NCI-H524 treated with DMSO at 0.1 percent for 48 hours (cell line): ENCODE measurements at regions not wholly inside any gene's neighbourhood (a gene's known extent, or its start where the extent isn't known, plus 50 kb on each side); places are given as distances from the start of the nearest gene placed in this dataset.
"Not testable (repeated sequence)": the region's sequence is repeated elsewhere in the genome, so short reads cannot be mapped to it uniquely, and the experiment has no call there.

Source experiments
- DNase-seq: peaks from one replicate; lab custom pipeline; 2025; lab: John Stamatoyannopoulos, UW

DNA sequence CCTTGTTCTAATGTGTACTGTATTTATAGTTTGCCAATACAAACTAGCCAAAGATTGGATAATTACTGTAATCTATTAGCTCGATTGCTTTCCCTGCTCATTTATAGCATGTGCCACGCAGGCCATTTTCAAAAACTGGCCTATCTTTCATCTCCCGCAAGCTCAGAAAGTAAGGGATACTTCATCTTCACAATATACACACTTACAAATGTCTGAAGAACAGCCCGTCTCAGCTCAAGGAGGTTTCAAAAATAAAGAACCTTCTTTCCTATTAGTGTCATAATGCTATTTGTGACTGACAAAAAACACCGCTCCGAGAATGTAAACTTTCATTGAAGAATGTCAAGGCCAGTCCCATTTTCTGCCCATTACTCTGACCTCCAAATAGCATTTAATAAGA, 306.4 kb upstream of the ZNF507 start:
- no peak for DNase-seq

DNA sequence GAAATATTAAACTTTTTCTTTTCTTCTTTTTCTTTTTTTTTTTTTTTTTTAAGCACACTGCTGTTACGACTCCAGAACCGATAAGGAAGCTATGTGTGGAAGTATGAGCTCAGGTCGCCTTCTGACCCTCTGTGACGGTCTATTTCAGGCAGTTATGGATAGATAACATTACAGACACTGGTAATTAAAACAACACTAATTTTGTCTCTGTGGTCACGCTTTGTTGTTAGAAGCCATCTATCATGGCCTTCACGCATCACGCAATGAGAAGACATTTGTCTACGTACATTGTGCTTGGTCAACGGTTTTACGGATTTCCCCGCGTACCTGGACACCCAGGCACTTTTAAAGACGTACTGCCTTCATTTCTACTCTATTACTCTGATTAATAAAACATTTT, 306.0 kb upstream of the ZNF507 start:
- DNase-seq: no peak

DNA sequence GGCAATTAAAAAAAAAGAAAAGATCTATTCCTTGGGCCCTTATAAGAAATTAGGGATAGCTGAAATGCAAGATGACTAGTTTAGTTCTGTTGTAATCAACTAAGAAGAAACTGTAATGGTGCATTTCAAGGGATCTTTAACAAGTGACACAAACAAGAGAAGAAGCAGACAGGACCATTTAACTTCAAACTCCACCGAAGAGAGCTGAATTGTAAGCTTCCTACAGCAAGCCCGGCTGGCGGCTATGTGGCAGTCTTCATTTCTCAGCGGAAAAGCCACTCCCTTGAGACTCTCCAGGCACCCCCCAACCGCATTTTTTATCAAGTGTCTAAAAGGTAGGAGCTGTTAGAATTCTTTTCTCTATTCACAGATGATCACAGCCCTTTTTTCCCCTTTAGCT, 305.2 kb upstream of the ZNF507 start:
- no peak for DNase-seq

DNA sequence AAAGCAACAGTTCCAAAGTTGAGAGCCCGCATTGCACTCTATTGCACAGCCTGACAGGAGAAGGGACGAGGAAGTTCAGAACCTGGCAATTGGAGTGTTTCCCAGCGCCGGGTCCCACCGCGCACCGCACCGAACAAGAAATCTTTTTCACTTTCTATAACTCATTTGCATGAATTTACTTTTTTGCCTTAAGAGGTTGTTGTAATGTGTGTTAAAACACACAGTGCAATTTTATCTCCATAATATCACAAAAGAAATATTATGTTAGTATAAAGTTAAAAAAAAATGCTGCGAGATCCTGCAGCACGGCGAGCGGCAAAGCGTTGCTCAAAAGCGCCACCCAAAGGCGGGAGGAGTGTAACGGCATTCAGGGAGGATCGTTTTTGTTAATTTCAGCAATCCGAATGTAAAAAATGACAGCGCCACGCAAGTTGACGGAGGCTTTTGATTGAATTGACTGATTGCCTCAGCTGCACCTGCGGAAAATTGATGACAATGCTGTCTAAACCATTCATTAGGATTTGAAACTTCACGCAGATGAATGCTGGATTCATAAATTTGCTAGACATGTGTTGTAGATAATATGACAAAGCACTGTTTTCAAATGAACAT, 303.6 kb upstream of the ZNF507 start:
- DNase-seq: no peak

DNA sequence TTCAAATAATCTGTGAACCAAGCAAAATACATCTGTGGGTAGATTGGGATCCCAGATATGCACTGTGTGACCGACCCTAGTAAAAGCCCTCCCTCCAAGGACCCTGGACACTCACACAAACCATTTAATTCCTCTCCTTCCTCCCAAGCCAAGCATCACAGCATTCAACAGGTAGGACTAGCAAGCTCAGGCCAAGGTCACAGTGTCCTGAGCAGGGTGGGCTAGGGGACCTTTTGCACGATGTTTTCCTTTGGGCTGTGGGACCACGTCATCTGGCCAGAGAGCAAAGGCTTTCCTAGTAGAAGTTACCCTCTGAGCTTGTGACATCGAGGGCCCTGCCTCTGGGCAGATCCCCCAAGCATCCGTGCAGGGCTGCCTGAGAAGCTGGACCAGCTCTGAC, 297.6 kb upstream of the ZNF507 start:
- no peak for DNase-seq

DNA sequence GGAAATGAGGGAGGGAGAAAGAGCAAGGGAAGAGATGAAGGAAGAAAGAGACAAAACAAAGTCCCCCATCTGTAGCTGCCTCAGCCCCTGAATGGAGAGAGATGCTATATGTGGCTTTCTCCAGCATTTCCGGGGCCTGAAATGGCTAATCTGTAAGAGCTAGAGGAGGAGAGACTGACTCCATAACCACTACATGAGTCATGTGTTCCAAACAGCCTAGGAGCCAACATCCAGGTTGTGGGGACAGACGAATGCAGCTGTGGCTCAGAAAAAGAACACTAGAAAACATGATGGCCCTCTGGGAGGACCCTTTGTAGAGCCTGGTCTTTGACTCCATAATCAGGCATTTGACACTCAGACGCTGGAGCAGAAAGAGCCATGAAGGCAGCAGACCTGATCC, 292.0 kb upstream of the ZNF507 start:
- no peak for DNase-seq

DNA sequence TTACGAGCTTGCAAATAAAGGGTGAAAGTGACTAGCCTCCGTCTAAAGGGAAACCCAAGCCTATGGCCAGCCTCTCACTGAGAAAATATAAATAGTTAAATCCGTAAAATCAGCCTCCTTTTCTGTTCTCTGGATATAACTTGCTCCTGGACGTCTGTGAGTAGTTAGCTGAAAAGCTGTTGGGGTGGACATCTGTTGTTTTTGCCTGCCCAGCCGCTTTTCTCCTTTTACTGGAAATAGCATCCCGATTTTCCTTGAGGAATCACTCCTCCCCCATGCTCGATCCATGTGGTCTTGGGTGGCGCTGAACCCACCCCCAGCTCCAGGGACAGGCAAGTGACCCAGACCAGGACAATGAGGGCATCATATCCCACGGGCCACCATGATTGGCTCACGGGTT, 291.5 kb upstream of the ZNF507 start:
- no peak for DNase-seq

DNA sequence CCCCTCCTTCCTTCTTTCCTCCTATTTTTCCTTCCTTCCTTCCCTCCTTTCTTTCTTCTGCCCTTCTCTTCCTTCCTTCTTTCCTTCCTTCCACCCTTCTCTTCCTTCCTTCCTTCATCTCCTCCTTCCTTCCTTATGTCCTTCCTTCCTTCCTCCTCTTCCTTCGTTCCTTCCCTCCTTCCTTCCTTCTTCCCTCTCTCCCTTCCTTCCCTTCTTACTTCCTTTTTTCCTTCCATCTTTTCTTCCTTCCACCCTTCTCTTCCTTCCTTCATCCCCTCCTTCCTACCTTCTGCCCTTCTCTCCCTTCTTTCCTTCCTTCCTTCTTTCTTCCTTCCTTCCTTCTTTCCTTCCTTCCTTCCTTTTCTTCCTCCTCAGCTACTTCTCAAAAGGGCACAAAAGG, 287.3 kb upstream of the ZNF507 start:
- no peak for DNase-seq

DNA sequence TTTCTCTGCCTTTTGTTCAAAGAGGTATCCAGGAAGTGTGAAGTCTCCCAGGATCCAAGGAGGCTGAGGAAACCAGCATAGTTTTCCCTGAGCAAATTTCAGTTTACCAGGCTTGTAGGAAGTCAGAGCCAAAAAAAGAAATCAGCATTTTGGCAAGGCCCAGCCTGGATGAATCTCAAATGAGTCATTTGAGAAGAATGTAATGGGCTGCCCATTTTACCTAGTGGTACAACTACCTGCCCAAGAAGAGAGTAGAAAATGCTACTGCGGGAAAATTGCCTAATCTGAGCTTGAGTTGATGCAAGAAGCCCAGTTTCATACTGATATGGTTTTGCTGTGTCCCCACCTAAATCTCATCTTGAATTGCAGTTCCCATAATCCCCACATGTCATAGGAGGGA, 284.1 kb upstream of the ZNF507 start:
- no peak for DNase-seq

DNA sequence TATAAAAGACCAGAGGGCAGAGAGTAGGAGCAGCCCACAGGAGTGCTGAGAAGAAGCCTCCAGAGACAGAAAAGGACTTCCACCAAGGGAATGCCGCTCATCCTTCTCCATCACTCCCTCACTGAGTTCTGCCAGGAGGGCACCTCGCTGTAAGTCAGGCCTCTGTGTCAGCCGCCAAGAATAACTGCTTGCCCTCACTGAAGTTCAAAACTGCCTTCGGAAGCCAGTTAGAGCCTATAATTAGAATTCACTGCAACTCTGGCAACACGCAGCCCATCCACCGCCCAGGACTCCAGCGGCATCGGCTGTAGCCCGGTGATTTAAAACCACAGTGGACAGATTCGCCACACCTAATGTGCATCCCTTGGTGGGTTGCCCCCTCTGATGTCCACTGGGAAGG, 281.8 kb upstream of the ZNF507 start:
- DNase-seq: no peak

DNA sequence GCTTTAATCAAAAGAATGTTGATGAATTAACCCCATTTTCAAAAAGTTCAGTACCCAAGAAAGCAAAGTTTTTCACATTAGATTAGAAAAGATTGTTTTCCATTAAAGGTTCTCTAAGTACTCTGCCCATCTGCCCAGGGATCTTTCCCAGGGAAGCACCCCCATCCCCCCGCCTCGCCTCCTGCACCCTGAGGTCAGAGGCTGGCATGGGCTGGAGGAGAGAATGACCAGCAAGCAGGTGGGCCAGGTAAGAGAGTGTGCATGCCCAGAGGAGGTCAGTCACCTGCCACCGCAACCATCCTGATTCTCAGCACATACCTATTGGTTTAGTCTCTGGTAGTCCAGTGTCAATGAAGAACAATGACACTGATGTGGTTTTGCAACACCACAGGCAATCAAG, 279.4 kb upstream of the ZNF507 start:
- no peak for DNase-seq

DNA sequence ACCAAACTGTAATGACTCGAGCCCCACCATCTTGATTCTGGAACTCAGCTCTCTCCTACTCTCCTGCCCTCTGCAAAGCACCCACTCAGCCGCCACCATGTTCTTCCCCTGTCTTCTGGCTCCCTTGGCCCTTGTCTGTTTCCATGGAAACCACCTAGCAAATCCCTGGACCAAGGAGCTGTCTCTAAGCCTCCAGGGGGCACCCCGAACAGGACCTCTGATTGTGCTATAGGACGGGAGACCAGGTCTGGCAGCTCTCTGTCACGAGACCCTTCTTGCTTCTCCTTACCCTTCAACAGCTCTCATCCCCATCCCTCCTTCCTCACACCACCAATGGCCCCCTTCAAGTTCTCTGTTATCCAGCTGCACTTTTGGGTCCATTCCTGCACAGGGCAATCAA, 277.7 kb upstream of the ZNF507 start:
- no peak for DNase-seq

DNA sequence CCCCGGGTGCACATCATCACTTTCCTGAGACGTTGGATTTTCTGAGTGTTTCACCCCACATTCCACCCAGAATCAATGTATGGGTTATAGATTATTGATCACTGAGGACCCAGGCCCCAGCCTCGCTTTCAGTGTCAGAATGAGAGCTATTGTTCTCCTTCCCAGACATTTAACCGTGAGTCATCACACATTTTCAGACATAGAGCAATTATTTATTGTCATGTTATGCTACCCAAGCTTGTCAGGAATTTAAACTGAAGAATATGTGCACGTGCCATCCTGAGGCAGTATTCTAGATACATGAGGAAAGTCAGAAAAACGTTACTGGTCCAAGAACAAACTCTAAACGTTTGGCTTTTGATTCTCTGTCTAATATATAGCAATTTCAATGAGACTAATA, 276.6 kb upstream of the ZNF507 start:
- no peak for DNase-seq

DNA sequence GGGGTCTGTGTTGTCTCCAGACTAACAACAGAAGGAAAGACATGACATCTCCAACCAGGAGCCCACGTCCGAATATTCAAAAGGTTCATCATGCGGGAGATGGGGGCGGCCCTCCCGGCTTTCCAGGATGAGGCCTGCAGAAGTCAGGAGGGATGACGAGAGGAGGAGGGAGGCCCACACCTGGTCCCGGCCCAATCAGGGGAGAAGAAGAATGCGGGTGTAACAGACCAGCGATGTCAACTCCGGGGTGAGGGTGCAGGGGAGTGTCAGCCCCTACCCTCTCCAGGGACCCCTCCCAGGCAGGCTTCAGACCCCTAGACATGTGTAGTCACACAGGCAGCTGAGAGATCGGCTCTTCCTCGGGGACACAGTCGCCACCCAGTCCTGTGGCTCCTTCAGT, 275.3 kb upstream of the ZNF507 start:
- no peak for DNase-seq

DNA sequence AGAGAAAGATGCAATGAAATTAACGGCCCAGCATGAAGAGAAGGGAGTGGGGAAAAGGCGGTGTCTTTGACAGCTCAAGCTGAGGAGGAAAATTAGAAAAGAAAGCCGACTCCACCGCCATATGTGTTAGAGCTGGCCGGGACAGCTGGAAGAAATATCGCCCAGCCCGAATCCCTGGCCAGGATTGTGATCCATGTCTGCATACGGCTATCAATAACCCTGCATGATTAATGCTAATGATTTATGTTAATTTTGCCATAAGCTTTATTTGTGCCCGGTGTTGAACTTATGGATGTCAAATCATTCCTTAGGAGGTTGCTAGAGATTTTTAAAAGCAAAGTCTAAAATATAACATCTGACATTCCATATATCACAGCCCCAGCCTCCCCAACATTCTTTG, 263.4 kb upstream of the ZNF507 start:
- DNase-seq: no peak

DNA sequence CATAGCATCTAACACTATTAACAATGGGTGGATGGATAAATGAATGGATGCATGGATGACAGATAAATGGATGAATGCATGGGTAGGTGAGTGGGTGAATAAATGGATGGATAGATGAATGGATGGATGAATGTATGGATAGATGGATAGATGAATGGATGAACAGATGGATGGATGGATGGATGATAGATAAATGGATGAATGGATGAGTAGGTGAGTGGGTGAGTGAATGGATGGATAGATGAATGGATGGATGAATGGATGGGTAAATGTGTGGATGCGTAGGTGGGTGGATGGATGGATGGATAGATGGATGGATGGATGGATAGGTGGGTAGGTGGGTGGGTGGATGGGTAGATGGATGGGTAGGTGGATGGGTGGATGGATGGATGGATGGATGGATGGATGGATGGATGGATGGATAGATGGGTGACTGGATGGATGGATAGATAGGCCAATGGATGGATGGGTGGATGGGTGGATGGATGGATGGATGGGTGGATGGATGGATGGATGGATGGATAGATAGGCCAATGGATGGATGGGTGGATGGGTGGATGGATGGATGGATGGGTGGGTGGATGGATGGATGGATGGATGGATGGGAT, 260.6 kb upstream of the ZNF507 start:
- not testable (repeated sequence) for DNase-seq

DNA sequence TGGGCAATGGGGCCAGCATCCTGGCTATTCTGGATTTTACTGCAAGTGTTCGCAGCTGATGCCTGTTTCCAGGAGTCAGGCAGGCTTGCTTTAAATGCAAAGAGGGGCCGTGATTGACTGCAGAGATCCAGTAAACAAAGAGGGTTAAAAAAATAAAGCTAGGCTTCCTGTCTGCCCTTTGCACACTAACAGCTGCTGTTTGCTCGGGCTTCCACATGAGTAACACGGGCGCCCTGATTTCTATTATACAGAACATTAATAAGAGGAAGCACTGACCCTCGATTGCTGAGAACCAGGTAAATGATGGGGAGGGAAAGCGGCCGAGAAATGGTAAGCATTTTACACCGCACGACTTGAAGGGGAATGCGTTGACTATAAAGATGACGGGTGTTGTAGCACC, 254.2 kb upstream of the ZNF507 start:
- DNase-seq: no peak

DNA sequence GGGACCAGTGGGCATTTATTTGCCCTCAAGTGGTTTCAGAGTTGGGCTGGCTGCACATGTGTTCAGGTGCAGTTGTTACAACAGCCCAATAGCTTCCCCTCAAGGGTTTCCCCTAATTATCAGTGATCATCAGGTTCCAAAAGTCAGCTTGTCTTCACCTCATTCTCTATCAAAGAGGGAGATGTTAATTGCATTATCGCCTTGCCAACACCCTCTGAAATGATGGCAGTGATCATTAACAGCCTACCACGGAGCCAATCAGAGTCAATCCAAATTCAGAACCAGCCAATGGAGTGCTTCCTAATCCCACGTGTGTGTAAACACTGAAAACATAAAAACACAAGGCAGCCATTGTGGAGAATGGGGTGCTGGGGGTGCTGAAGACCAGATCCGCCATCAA, 248.4 kb upstream of the ZNF507 start:
- no peak for DNase-seq

DNA sequence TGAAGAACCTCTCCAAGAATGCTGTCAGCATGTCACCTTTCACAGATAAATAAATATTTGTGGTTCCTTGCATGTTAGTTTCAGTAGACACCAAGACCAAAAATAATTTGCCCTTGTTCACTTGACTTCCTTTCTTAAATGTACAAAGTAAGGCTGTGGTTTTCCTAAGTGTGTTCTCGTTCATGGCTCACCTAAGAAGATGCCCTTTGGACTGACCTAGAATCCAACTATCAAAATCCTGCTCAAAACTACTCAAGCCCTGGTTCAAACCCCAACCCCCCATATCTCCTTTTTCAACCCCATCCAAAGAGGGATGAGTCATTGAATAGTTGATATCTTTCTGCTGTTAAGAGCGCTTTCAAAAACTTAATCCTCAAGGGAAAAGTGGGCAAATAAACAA, 247.8 kb upstream of the ZNF507 start:
- no peak for DNase-seq

DNA sequence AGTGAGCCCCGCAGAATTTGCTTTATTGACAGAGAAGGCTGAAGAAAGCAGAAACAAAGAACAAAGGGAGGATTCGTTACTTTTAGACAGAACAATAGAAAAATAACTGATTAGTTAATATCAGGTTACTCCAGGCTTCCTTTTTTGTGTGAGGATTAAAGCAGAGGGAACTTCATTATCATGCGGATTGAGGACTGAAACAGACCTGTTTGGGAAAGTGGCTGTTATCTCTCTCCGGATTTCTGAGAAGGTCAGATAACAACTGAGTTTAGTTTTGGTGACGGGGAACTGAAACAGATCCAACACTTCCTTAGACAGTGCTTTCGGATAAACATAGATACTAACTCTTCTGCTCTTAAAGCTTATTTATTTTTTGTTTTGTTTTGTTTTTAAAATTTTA, 246.4 kb upstream of the ZNF507 start:
- no peak for DNase-seq

DNA sequence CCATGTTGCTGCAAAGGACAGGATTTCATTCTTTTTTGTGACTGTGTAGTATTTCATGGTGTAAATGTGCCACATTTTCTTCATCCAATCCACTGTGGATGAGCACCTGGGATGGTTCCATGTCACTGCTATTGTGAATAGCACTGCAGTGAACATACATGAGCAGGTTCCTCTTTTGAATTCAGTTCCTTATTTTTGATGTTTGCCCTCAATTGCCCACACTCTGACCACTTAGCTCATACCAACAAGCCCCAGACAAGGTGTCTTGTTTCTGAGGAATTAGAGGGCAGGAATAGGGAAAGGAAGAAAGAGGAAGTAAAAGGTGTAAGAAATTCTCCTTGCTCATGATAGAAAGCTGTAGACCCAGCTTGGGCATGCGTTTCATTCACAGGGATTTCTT, 244.2 kb upstream of the ZNF507 start:
- DNase-seq: no peak

DNA sequence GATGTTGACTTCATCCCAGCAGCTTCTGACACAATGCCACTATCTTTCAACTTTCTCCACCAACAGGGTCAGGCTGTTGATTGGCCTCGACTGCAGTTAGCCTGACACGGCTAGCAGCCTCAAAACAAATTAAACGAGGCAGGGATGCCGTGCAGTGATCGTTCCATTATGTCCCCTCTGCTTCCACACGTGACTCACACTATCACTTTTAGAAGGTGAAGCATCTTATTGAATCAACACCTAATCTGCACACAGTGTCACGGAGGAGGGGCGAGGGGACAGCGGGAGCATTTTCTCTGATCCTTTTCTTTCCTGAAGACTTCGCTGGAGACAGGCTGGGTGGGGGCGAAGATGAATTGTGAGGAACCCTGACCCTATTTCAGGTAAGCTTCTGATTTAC, 241.9 kb upstream of the ZNF507 start:
- DNase-seq: no peak

DNA sequence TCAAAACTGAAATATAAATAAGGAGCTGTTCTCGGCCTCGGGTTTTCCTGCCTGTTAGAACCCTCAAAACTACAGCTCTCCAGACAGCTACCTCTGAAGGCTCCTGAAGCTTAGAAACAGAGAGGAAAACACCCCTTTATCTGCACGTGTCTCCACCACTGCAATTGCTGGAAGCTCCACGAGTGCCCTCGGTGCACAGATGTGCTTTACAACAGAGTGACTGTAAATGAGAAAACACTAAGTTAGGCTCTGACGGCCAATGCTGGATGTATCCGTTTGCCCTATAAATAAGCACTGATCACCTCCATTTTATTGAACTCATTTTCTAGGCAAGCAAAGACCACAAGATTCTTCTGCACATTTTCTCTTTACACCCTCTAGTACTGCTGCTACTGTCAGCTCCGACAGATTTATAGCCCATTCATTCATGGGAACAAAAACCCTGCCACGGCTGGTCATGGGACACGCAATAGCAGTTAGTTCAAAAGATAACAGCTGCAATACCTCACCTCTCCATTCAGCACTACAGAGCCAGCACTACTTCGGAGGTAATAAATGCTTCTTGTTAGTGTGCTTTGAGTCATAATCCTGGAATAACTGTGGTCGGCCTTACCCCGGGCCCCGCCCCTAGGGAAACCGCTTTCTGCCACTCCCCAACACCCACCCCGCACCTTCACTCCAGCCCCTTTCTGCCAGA, 241.1 kb upstream of the ZNF507 start:
- no peak for DNase-seq

DNA sequence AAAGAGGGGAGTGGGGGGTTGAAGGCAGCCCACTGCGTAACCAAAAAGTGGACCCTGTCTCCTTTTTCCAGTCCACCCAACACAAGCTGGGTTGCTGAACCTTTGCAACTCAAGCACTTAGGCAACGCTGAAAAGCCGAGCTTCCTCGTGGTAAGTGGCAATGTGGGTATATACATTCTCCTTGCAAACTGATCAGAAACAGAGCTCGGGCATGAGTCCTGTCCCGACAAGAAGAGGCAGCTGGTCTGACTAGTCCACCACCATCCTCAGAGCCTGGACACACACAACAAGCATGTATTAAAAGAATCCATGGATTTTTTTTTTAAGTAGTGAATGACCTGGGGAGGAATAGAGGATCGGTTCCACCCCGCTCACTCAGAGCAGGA, 240.6 kb upstream of the ZNF507 start:
- DNase-seq: no peak
